ENCODE measurements at regions not wholly inside any gene's neighbourhood (a gene's known extent, or its start where the extent isn't known, plus 50 kb on each side); places are given as distances from the start of the nearest gene placed in this dataset.

DNA sequence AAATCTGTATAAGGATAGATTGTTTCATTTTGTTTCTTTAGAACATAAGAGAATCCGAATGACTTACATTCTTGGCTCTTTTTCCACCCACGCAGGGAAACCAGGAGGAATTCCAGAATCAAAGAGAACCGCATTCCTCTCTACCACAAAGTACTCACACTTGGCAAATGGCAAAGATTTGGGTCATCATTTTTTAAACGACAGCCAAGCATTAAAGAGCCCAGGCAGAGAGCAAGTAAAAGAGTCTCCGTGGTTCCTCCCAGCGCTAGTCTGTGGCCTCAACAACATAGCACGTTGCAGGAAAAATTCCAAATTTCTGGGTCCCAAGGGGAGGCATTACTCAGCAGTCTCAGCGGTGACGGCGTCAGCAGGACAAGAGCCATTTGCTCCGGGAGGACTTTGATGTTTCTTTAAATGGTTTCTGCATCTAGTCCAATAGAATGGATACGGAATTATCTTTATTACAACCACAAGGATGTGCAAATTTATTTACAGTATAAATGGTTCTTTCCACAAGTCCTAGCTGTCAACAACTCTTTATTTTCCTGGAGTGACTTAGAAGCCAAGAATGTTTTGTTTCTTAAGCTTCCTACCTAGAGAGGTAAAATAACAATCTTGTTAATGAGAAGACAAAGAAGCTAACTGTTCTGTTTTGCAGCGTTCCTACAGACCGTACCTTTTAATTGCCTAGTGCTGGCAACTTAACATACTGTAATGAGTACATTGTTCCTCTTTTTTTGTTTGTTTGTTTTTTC is 232.5 kb downstream of the SKIDA1 start:
- TF ChIP-seq, protein P1, sequence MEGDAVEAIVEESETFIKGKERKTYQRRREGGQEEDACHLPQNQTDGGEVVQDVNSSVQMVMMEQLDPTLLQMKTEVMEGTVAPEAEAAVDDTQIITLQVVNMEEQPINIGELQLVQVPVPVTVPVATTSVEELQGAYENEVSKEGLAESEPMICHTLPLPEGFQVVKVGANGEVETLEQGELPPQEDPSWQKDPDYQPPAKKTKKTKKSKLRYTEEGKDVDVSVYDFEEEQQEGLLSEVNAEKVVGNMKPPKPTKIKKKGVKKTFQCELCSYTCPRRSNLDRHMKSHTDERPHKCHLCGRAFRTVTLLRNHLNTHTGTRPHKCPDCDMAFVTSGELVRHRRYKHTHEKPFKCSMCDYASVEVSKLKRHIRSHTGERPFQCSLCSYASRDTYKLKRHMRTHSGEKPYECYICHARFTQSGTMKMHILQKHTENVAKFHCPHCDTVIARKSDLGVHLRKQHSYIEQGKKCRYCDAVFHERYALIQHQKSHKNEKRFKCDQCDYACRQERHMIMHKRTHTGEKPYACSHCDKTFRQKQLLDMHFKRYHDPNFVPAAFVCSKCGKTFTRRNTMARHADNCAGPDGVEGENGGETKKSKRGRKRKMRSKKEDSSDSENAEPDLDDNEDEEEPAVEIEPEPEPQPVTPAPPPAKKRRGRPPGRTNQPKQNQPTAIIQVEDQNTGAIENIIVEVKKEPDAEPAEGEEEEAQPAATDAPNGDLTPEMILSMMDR (IDR thresholded peaks at IDR 0.05): no peak
- no peak for TF ChIP-seq POLR2A (IDR thresholded peaks at IDR 0.05)
- TF ChIP-seq POLR2AphosphoS5 (IDR thresholded peaks at IDR 0.05): peak; percentile 43 to 82 (median 61)

All from breast epithelium (tissue), 3 donors.